Stomach (tissue), 4 donors: ENCODE measurements at regions not wholly inside any gene's neighbourhood (a gene's known extent, or its start where the extent isn't known, plus 50 kb on each side); places are given as distances from the start of the nearest gene placed in this dataset.

Experiments used
- CTCF ChIP-seq, 7 experiments: fragments of 450-650 bp in 4 of 7; fragments of 200-600 bp in 3 of 7; sonication (generic) in 3 of 7; IDR thresholded peaks; one replicate each; pipeline ENCODE4 v1.5.1; 2016 to 2019; ENCODE audit warnings: antibody characterized with exemption in 7 of 7, control low read depth in 2 of 7, mild to moderate bottlenecking in 1 of 7
- EP300 ChIP-seq: sonication (generic); formaldehyde crosslinking; IDR thresholded peaks from one replicate; pipeline ENCODE4 v1.6.1; 2017; ENCODE audit warnings: antibody characterized with exemption
- POLR2A ChIP-seq, 4 donors: fragments of 450-650 bp; IDR thresholded peaks; one replicate each; pipeline ENCODE4 v1.6.1; 2016; ENCODE audit warnings: antibody characterized with exemption in 4 of 4, control low read depth in 2 of 4, mild to moderate bottlenecking in 1 of 4, moderate library complexity in 1 of 4
- POLR2AphosphoS5 ChIP-seq, 3 donors: sonication (generic); formaldehyde crosslinking; IDR thresholded peaks; one replicate each; pipeline ENCODE4 v1.6.1; 2016; ENCODE audit warnings: antibody characterized with exemption in 3 of 3

- no peak for TF ChIP-seq POLR2A (IDR thresholded peaks at IDR 0.05)
- no peak for TF ChIP-seq CTCF (IDR thresholded peaks at IDR 0.05)
- no peak for TF ChIP-seq EP300
- no peak for TF ChIP-seq POLR2AphosphoS5 (IDR thresholded peaks at IDR 0.05)
These were observed 352.1 kb upstream of the GATB start for GRCh38 chr4:152112887-152113286.
